ENCODE measurements at regions not wholly inside any gene's neighbourhood (a gene's known extent, or its start where the extent isn't known, plus 50 kb on each side); places are given as distances from the start of the nearest gene placed in this dataset.
"Not testable (repeated sequence)": the region's sequence is repeated elsewhere in the genome, so short reads cannot be mapped to it uniquely, and the experiment has no call there.

DNA sequence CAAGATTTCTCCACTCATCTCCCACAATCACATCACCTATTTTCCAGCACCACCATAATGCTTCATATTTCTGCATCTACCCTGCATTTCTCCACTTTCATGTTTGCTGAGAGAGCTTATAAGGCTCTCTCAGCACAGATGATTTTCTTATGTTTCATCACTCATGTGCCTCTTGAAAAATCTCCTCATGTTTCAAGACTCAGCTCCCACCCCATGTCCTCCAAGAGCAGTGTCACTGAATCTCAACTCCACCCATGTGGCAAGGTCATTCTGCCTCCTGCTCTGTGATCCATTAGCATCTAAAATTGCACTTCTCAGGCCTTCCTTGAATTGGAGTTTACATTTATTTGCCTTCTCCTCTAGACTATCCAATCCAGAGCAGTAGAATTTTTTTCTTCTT is 178.7 kb upstream of the IRAK1BP1 start:
- H3K27ac ChIP-seq, result no peak overlapping the region
- no peak for DNase-seq (ENCODE audit: extremely low spot score in 2 of 2)
- no peak overlapping the region for H3K4me3 ChIP-seq
- no peaks in the 10 kb centered on the region for H3K9me3 ChIP-seq
- H3K4me1 ChIP-seq, result no peaks in the 10 kb centered on the region
- intact Hi-C loops (cut with DNase I), result no loop called here
- TF ChIP-seq POLR2A (IDR thresholded peaks at IDR 0.05) (no peak), POLR2AphosphoS5 (IDR thresholded peaks at IDR 0.05; ENCODE audit: insufficient read depth in 1 of 2, low read depth in 1 of 2) (no peak)
- TF ChIP-seq, protein P1, sequence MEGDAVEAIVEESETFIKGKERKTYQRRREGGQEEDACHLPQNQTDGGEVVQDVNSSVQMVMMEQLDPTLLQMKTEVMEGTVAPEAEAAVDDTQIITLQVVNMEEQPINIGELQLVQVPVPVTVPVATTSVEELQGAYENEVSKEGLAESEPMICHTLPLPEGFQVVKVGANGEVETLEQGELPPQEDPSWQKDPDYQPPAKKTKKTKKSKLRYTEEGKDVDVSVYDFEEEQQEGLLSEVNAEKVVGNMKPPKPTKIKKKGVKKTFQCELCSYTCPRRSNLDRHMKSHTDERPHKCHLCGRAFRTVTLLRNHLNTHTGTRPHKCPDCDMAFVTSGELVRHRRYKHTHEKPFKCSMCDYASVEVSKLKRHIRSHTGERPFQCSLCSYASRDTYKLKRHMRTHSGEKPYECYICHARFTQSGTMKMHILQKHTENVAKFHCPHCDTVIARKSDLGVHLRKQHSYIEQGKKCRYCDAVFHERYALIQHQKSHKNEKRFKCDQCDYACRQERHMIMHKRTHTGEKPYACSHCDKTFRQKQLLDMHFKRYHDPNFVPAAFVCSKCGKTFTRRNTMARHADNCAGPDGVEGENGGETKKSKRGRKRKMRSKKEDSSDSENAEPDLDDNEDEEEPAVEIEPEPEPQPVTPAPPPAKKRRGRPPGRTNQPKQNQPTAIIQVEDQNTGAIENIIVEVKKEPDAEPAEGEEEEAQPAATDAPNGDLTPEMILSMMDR (IDR thresholded peaks at IDR 0.05), result no peak
- no peaks in the 10 kb centered on the region for H3K36me3 ChIP-seq
- no peaks in the 10 kb centered on the region for H3K27me3 ChIP-seq

DNA sequence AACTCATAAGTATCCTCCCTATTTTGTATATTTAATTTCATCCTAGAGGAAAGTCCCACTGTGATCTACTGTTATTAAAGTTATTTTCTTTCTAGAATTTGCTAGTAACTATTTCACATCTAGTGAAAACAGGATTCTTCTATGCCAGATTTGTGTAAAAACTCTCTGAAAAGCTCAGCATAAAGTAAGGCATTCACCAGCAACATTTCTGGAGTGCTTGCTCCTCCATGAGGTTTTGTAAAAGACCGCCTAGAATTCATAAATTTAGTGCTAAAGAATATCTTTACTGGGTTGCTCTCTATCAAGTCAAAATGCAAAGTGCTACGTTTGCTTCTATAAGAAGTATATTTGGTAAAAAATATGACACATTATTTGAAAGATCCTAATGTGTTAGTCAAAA is 173.5 kb upstream of the IRAK1BP1 start:
- no peaks in the 10 kb centered on the region for H3K27me3 ChIP-seq
- H3K4me1 ChIP-seq, result no peaks in the 10 kb centered on the region
- H3K36me3 ChIP-seq, result no peaks in the 10 kb centered on the region
- no peaks in the 10 kb centered on the region for H3K9me3 ChIP-seq
- intact Hi-C loops (cut with DNase I), result no loop called here
- H3K4me3 ChIP-seq, result no peak overlapping the region
- TF ChIP-seq, protein P1 (IDR thresholded peaks at IDR 0.05), result no peak
- TF ChIP-seq POLR2AphosphoS5 (IDR thresholded peaks at IDR 0.05; ENCODE audit: insufficient read depth in 1 of 2, low read depth in 1 of 2) (no peak), POLR2A (IDR thresholded peaks at IDR 0.05) (no peak)
- H3K27ac ChIP-seq, result no peak overlapping the region
- DNase-seq (ENCODE audit: extremely low spot score in 2 of 2), result no peak

DNA sequence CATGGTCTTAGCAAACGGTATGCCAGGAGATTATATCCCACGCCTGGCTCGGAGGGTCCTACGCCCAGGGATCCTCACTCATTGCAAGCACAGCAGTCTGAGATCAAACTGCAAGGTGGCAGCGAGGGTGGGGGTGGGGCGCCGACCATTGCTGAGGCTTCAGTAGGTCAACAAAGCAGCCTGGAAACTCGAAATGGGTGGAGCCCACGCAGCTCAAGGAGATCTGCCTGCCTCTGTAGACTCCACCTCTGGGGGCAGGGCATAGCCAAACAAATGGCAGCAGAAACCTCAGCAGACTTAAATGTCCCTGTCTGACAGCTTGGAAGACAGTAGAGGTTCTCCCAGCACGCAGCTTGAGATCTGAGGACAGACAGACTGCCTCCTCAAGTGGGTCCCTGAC is 172.7 kb upstream of the IRAK1BP1 start:
- DNase-seq (ENCODE audit: extremely low spot score in 2 of 2); H3K9me3 ChIP-seq; H3K4me1 ChIP-seq; intact Hi-C loops (cut with DNase I); H3K27ac ChIP-seq; H3K27me3 ChIP-seq; H3K4me3 ChIP-seq; H3K36me3 ChIP-seq: not testable (repeated sequence)

DNA sequence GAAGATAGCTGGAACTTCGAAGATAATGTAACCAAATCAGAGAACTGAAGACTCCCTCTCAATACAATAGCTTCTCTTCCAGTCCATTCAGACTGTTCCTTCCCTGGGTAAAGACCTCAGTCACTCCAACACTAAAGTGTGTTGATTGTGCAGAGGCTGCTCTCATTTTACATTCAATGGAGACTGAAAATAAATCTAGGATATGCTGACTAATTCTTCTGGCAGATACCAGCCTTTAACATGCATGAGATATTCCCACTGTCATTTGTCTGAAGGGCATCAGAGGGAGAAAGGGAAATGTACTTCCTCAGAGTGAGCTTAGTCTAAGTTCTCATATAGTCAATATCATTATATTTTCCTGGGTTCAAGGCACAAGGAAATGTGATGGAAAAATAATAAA is 166.4 kb upstream of the IRAK1BP1 start:
- Histone ChIP-seq H3K27ac (no peak overlapping the region), H3K36me3 (no peaks in the 10 kb centered on the region), H3K4me3 (no peak overlapping the region), H3K4me1 (no peaks in the 10 kb centered on the region), H3K27me3 (no peaks in the 10 kb centered on the region), H3K9me3 (no peaks in the 10 kb centered on the region)
- DNase-seq (ENCODE audit: extremely low spot score in 2 of 2), result no peak
- TF ChIP-seq POLR2AphosphoS5 (IDR thresholded peaks at IDR 0.05; ENCODE audit: insufficient read depth in 1 of 2, low read depth in 1 of 2) (no peak), POLR2A (IDR thresholded peaks at IDR 0.05) (no peak)
- TF ChIP-seq, protein P1 (IDR thresholded peaks at IDR 0.05), result no peak
- intact Hi-C loops (cut with DNase I), result no loop called here

DNA sequence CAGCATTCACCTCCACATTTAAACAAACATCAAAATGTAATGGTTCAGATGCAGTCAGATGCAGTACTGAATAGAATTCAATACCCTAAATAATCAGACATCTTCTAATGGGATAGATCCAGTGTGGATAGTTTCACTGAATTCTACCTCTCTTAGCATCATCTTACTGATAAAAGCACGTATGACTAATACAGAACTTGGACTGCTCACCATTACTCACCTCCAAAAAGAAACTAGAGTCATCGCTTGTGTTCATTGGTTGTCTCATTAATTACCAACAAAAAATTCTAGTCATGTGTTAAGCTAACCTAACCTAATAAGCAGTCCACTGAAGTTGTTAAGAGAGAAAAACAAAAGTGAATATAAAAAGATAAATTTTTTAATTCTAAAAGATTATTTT is 165.9 kb upstream of the IRAK1BP1 start:
- Histone ChIP-seq H3K4me1 (no peaks in the 10 kb centered on the region), H3K9me3 (no peaks in the 10 kb centered on the region), H3K36me3 (no peaks in the 10 kb centered on the region), H3K27ac (no peak overlapping the region), H3K4me3 (no peak overlapping the region), H3K27me3 (no peaks in the 10 kb centered on the region)
- TF ChIP-seq POLR2A (IDR thresholded peaks at IDR 0.05) (no peak), POLR2AphosphoS5 (IDR thresholded peaks at IDR 0.05; ENCODE audit: insufficient read depth in 1 of 2, low read depth in 1 of 2) (no peak)
- TF ChIP-seq, protein P1 (IDR thresholded peaks at IDR 0.05), result no peak
- intact Hi-C loops (cut with DNase I), result no loop called here
- no peak for DNase-seq (ENCODE audit: extremely low spot score in 2 of 2)

DNA sequence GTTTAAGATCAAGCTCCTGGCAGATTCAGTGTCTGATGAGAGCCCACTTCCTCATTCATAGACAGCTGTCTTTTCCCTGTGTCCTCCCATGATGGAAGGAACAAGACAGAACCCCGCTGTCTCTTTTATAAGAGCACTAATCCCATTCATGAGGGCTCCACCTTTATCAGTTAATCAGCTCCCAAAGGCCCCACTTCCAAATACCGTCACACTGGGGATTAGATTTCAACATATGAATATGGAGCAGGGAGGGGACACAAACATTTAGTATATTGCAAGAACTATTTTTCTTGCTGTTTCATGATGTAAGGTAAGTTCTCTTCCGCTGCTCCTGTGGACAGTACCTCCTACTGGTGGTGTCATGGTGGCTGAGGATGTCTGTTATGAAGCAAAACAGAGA is 158.3 kb upstream of the IRAK1BP1 start:
- no peak overlapping the region for H3K27ac ChIP-seq
- H3K4me3 ChIP-seq, result no peak overlapping the region
- no peaks in the 10 kb centered on the region for H3K27me3 ChIP-seq
- DNase-seq (ENCODE audit: extremely low spot score in 2 of 2), result no peak
- H3K36me3 ChIP-seq, result no peaks in the 10 kb centered on the region
- TF ChIP-seq, protein P1 (IDR thresholded peaks at IDR 0.05), result no peak
- TF ChIP-seq POLR2AphosphoS5 (IDR thresholded peaks at IDR 0.05; ENCODE audit: insufficient read depth in 1 of 2, low read depth in 1 of 2) (no peak), POLR2A (IDR thresholded peaks at IDR 0.05) (no peak)
- H3K9me3 ChIP-seq, result no peaks in the 10 kb centered on the region
- no peaks in the 10 kb centered on the region for H3K4me1 ChIP-seq
- intact Hi-C loops (cut with DNase I), result no loop called here
